ENCODE measurements at regions not wholly inside any gene's neighbourhood (a gene's known extent, or its start where the extent isn't known, plus 50 kb on each side); places are given as distances from the start of the nearest gene placed in this dataset.

DNA sequence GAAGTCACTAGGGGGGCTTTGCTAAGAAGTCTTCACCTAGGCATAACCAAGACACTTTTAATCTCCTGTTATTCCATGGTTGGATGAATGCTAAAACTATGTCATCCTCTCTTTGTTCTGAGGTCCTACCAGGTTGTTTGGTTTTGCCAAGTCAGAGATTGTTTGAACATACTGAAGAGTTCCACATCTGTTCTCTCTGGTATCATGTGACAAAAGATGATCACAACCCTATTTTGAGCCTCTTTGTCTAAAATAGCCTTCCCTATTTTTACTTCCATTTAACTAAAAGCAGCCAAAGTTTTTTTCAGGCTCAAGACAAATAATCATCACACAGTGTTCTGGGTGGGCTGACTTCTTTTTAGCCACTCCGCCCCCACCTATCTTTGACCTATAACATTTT, 218.4 kb upstream of the LMCD1 start:
- Histone ChIP-seq H2AFZ (ENCODE audit: low read length) (no peak overlapping the region), H3K79me2 (ENCODE audit: control insufficient read depth, insufficient read depth, low read length) (no peaks in the 10 kb centered on the region)

GRCh38 chr3:8286086-8286485, 215.5 kb upstream of the LMCD1 start:
- Histone ChIP-seq H3K27ac (ENCODE audit: insufficient read depth, low read length) (no peak overlapping the region), H3K27me3 (ENCODE audit: control insufficient read depth, insufficient read depth, low read length) (no peaks in the 10 kb centered on the region), H3K36me3 (ENCODE audit: control insufficient read depth, insufficient read depth, low read length) (no peaks in the 10 kb centered on the region), H3K79me2 (ENCODE audit: control insufficient read depth, insufficient read depth, low read length) (no peaks in the 10 kb centered on the region), H3K9ac (ENCODE audit: insufficient read depth, low read length) (no peak overlapping the region), H4K20me1 (ENCODE audit: control insufficient read depth, extremely low read depth, insufficient read depth, low read length) (no peaks in the 10 kb centered on the region), H2AFZ (ENCODE audit: low read length) (no peak overlapping the region), H3K4me2 (ENCODE audit: extremely low read depth, insufficient read depth, low read length) (no peak overlapping the region), H3K4me3 (replicated peaks in 1 of 4; ENCODE audit: control extremely low read depth in 1 of 4, insufficient read depth in 1 of 4, low read depth in 3 of 4, low read length in 4 of 4) (no peak overlapping the region), H3K9me3 (ENCODE audit: control insufficient read depth, insufficient read depth, low read depth, low read length) (no peaks in the 10 kb centered on the region), H3K4me1 (ENCODE audit: control insufficient read depth, extremely low read depth, insufficient read depth, low read length) (no peaks in the 10 kb centered on the region)
- no peak for DNase-seq (ENCODE audit: low read depth in 2 of 2)
- TF ChIP-seq, protein P1, sequence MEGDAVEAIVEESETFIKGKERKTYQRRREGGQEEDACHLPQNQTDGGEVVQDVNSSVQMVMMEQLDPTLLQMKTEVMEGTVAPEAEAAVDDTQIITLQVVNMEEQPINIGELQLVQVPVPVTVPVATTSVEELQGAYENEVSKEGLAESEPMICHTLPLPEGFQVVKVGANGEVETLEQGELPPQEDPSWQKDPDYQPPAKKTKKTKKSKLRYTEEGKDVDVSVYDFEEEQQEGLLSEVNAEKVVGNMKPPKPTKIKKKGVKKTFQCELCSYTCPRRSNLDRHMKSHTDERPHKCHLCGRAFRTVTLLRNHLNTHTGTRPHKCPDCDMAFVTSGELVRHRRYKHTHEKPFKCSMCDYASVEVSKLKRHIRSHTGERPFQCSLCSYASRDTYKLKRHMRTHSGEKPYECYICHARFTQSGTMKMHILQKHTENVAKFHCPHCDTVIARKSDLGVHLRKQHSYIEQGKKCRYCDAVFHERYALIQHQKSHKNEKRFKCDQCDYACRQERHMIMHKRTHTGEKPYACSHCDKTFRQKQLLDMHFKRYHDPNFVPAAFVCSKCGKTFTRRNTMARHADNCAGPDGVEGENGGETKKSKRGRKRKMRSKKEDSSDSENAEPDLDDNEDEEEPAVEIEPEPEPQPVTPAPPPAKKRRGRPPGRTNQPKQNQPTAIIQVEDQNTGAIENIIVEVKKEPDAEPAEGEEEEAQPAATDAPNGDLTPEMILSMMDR (conservative IDR thresholded peaks at IDR 0.05 in 1 of 2, IDR thresholded peaks at IDR 0.05 in 1 of 2; ENCODE audit: low read depth in 1 of 2, low read length in 2 of 2): no peak
- TF ChIP-seq EZH2 (IDR thresholded peaks at IDR 0.05; ENCODE audit: low read length, missing control alignments): no peak

More for the DNA sequence above, 218.4 kb upstream of the LMCD1 start:
- no peaks in the 10 kb centered on the region for H3K27me3 ChIP-seq (ENCODE audit: control insufficient read depth, insufficient read depth, low read length)
- DNase-seq (ENCODE audit: low read depth in 2 of 2): no peak
- H3K4me1 ChIP-seq (ENCODE audit: control insufficient read depth, extremely low read depth, insufficient read depth, low read length): no peaks in the 10 kb centered on the region
- H3K4me3 ChIP-seq (replicated peaks in 1 of 4; ENCODE audit: control extremely low read depth in 1 of 4, insufficient read depth in 1 of 4, low read depth in 3 of 4, low read length in 4 of 4): no peak overlapping the region
- H3K9ac ChIP-seq (ENCODE audit: insufficient read depth, low read length): no peak overlapping the region
- H3K4me2 ChIP-seq (ENCODE audit: extremely low read depth, insufficient read depth, low read length): no peak overlapping the region
- H4K20me1 ChIP-seq (ENCODE audit: control insufficient read depth, extremely low read depth, insufficient read depth, low read length): no peaks in the 10 kb centered on the region
- H3K9me3 ChIP-seq (ENCODE audit: control insufficient read depth, insufficient read depth, low read depth, low read length): no peaks in the 10 kb centered on the region
- no peak overlapping the region for H3K27ac ChIP-seq (ENCODE audit: insufficient read depth, low read length)
- TF ChIP-seq, protein P1 (conservative IDR thresholded peaks at IDR 0.05 in 1 of 2, IDR thresholded peaks at IDR 0.05 in 1 of 2; ENCODE audit: low read depth in 1 of 2, low read length in 2 of 2): no peak
- no peak for TF ChIP-seq EZH2 (IDR thresholded peaks at IDR 0.05; ENCODE audit: low read length, missing control alignments)
- H3K36me3 ChIP-seq (ENCODE audit: control insufficient read depth, insufficient read depth, low read length): no peaks in the 10 kb centered on the region

GRCh38 chr3:8286749-8287148, 214.9 kb upstream of the LMCD1 start:
- H3K9ac ChIP-seq (ENCODE audit: insufficient read depth, low read length): no peak overlapping the region
- no peak overlapping the region for H3K4me3 ChIP-seq (replicated peaks in 1 of 4; ENCODE audit: control extremely low read depth in 1 of 4, insufficient read depth in 1 of 4, low read depth in 3 of 4, low read length in 4 of 4)
- no peak overlapping the region for H2AFZ ChIP-seq (ENCODE audit: low read length)
- no peak overlapping the region for H3K4me2 ChIP-seq (ENCODE audit: extremely low read depth, insufficient read depth, low read length)
- no peaks in the 10 kb centered on the region for H4K20me1 ChIP-seq (ENCODE audit: control insufficient read depth, extremely low read depth, insufficient read depth, low read length)
- no peaks in the 10 kb centered on the region for H3K79me2 ChIP-seq (ENCODE audit: control insufficient read depth, insufficient read depth, low read length)
- H3K27me3 ChIP-seq (ENCODE audit: control insufficient read depth, insufficient read depth, low read length): no peaks in the 10 kb centered on the region
- no peak overlapping the region for H3K27ac ChIP-seq (ENCODE audit: insufficient read depth, low read length)
- no peaks in the 10 kb centered on the region for H3K36me3 ChIP-seq (ENCODE audit: control insufficient read depth, insufficient read depth, low read length)
- H3K4me1 ChIP-seq (ENCODE audit: control insufficient read depth, extremely low read depth, insufficient read depth, low read length): no peaks in the 10 kb centered on the region
- TF ChIP-seq, protein P1 (conservative IDR thresholded peaks at IDR 0.05 in 1 of 2, IDR thresholded peaks at IDR 0.05 in 1 of 2; ENCODE audit: low read depth in 1 of 2, low read length in 2 of 2): no peak
- TF ChIP-seq EZH2 (IDR thresholded peaks at IDR 0.05; ENCODE audit: low read length, missing control alignments): no peak
- H3K9me3 ChIP-seq (ENCODE audit: control insufficient read depth, insufficient read depth, low read depth, low read length): no peaks in the 10 kb centered on the region
- DNase-seq (ENCODE audit: low read depth in 2 of 2): no peak
